ENCODE measurements at regions not wholly inside any gene's neighbourhood (a gene's known extent, or its start where the extent isn't known, plus 50 kb on each side); places are given as distances from the start of the nearest gene placed in this dataset.

DNA sequence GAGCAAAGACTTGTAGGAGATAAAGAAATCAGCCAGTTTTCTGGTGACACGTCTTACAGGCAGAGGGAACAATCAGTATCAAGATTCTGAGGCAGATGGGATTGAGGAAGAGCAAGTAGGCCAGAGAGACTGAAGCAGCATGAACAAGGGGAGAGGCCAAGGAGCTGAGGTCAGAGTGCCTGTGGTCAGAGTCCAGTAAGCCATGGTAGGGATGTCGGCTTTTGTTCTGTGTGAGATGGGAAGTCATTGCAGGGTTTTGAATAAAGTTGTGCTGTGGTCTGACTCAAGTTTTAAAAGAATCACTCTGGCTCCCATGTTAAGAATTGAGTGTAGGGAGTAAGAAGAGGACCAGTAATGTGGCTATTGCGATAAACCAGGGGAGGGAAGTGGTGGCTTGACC lies 85.9 kb upstream of the IVNS1ABP start:
- no peak for TF ChIP-seq RFX5 (IDR thresholded peaks at IDR 0.05; ENCODE audit: low read length)
- TF ChIP-seq, protein P1, sequence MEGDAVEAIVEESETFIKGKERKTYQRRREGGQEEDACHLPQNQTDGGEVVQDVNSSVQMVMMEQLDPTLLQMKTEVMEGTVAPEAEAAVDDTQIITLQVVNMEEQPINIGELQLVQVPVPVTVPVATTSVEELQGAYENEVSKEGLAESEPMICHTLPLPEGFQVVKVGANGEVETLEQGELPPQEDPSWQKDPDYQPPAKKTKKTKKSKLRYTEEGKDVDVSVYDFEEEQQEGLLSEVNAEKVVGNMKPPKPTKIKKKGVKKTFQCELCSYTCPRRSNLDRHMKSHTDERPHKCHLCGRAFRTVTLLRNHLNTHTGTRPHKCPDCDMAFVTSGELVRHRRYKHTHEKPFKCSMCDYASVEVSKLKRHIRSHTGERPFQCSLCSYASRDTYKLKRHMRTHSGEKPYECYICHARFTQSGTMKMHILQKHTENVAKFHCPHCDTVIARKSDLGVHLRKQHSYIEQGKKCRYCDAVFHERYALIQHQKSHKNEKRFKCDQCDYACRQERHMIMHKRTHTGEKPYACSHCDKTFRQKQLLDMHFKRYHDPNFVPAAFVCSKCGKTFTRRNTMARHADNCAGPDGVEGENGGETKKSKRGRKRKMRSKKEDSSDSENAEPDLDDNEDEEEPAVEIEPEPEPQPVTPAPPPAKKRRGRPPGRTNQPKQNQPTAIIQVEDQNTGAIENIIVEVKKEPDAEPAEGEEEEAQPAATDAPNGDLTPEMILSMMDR (IDR thresholded peaks at IDR 0.05): no peak
- TF ChIP-seq ELF1 (IDR thresholded peaks at IDR 0.05): no peak
- TF ChIP-seq, protein P2, sequence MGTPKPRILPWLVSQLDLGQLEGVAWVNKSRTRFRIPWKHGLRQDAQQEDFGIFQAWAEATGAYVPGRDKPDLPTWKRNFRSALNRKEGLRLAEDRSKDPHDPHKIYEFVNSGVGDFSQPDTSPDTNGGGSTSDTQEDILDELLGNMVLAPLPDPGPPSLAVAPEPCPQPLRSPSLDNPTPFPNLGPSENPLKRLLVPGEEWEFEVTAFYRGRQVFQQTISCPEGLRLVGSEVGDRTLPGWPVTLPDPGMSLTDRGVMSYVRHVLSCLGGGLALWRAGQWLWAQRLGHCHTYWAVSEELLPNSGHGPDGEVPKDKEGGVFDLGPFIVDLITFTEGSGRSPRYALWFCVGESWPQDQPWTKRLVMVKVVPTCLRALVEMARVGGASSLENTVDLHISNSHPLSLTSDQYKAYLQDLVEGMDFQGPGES (IDR thresholded peaks at IDR 0.05; ENCODE audit: low read depth, low read length): no peak
- TF ChIP-seq, protein P3, sequence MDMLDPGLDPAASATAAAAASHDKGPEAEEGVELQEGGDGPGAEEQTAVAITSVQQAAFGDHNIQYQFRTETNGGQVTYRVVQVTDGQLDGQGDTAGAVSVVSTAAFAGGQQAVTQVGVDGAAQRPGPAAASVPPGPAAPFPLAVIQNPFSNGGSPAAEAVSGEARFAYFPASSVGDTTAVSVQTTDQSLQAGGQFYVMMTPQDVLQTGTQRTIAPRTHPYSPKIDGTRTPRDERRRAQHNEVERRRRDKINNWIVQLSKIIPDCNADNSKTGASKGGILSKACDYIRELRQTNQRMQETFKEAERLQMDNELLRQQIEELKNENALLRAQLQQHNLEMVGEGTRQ (IDR thresholded peaks at IDR 0.05; ENCODE audit: borderline replicate concordance, low read depth, low read length): no peak
- TF ChIP-seq RCOR1 (IDR thresholded peaks at IDR 0.05; ENCODE audit: low read length): no peak
- no peak for TF ChIP-seq TAF1 (IDR thresholded peaks at IDR 0.05; ENCODE audit: borderline replicate concordance, low read depth, low read length)
- no peak for TF ChIP-seq POLR2AphosphoS5 (IDR thresholded peaks at IDR 0.05; ENCODE audit: low read depth, low read length)
- TF ChIP-seq MXI1 (IDR thresholded peaks at IDR 0.05; ENCODE audit: low read depth, low read length): no peak
- no peak for TF ChIP-seq RAD21 (IDR thresholded peaks at IDR 0.05; ENCODE audit: low read length)
- no peak for TF ChIP-seq FOSL2 (IDR thresholded peaks at IDR 0.05; ENCODE audit: borderline replicate concordance, low read depth)
- TF ChIP-seq TEAD4 (IDR thresholded peaks at IDR 0.05; ENCODE audit: borderline replicate concordance, insufficient read depth): no peak
- no peak for TF ChIP-seq EZH2phosphoT487 (IDR thresholded peaks at IDR 0.05; ENCODE audit: borderline replicate concordance, low read depth)
